ENCODE measurements at regions not wholly inside any gene's neighbourhood (a gene's known extent, or its start where the extent isn't known, plus 50 kb on each side); places are given as distances from the start of the nearest gene placed in this dataset.
"Not testable (repeated sequence)": the region's sequence is repeated elsewhere in the genome, so short reads cannot be mapped to it uniquely, and the experiment has no call there.

GRCh38 chr14:85853996-85854526 lies 324.1 kb downstream of the FLRT2 start:
- H3K4me3 ChIP-seq (ENCODE audit: low read depth, low read length): no peak overlapping the region
- no peak overlapping the region for H3K27ac ChIP-seq
- no peaks in the 10 kb centered on the region for H3K36me3 ChIP-seq (replicated peaks)
- no peak for TF ChIP-seq CTCF (IDR thresholded peaks at IDR 0.05; ENCODE audit: low read depth, low read length, missing control alignments)
- no peaks in the 10 kb centered on the region for H3K27me3 ChIP-seq (replicated peaks)
- DNase-seq: no peak
- in situ Hi-C loops (cut with HindIII; ENCODE audit: low pct_ligation_motif_present, low sequenced_read_pairs): no loop called here

- no peaks in the 10 kb centered on the region for H3K27me3 ChIP-seq (replicated peaks)
- H3K27ac ChIP-seq: no peak overlapping the region
- H3K36me3 ChIP-seq (replicated peaks): no peaks in the 10 kb centered on the region
- H3K4me3 ChIP-seq (ENCODE audit: low read depth, low read length): no peak overlapping the region
- DNase-seq: no peak
- no peak for TF ChIP-seq CTCF (IDR thresholded peaks at IDR 0.05; ENCODE audit: low read depth, low read length, missing control alignments)
- in situ Hi-C loops (cut with HindIII; ENCODE audit: low pct_ligation_motif_present, low sequenced_read_pairs): no loop called here
Measured at GRCh38 chr14:85852906-85853305, 323.0 kb downstream of the FLRT2 start.

- peak; percentile 1 for DNase-seq
- H3K27ac ChIP-seq; H3K27me3 ChIP-seq (replicated peaks); H3K36me3 ChIP-seq (replicated peaks); H3K4me3 ChIP-seq (ENCODE audit: low read depth, low read length); in situ Hi-C loops (cut with HindIII; ENCODE audit: low pct_ligation_motif_present, low sequenced_read_pairs): not testable (repeated sequence)
Measured at GRCh38 chr14:85852123-85852522, 322.2 kb downstream of the FLRT2 start.

GRCh38 chr14:85830549-85830948 lies 300.6 kb downstream of the FLRT2 start:
- DNase-seq; H3K27me3 ChIP-seq (replicated peaks); H3K4me3 ChIP-seq (ENCODE audit: low read depth, low read length); H3K36me3 ChIP-seq (replicated peaks); in situ Hi-C loops (cut with HindIII; ENCODE audit: low pct_ligation_motif_present, low sequenced_read_pairs); H3K27ac ChIP-seq: not testable (repeated sequence)

GRCh38 chr14:85829601-85830000 lies 299.7 kb downstream of the FLRT2 start:
- H3K4me3 ChIP-seq (ENCODE audit: low read depth, low read length); H3K27me3 ChIP-seq (replicated peaks); H3K27ac ChIP-seq; DNase-seq; in situ Hi-C loops (cut with HindIII; ENCODE audit: low pct_ligation_motif_present, low sequenced_read_pairs); H3K36me3 ChIP-seq (replicated peaks): not testable (repeated sequence)

- H3K36me3 ChIP-seq (replicated peaks): no peaks in the 10 kb centered on the region
- DNase-seq: no peak
- H3K27me3 ChIP-seq (replicated peaks): no peaks in the 10 kb centered on the region
- in situ Hi-C loops (cut with HindIII; ENCODE audit: low pct_ligation_motif_present, low sequenced_read_pairs): no loop called here
- H3K4me3 ChIP-seq (ENCODE audit: low read depth, low read length): no peak overlapping the region
- no peak overlapping the region for H3K27ac ChIP-seq
- TF ChIP-seq CTCF (IDR thresholded peaks at IDR 0.05; ENCODE audit: low read depth, low read length, missing control alignments): no peak
Measured at GRCh38 chr14:85824526-85824925, 294.6 kb downstream of the FLRT2 start.

- H3K27me3 ChIP-seq (replicated peaks): no peaks in the 10 kb centered on the region
- in situ Hi-C loops (cut with HindIII; ENCODE audit: low pct_ligation_motif_present, low sequenced_read_pairs): no loop called here
- no peak overlapping the region for H3K4me3 ChIP-seq (ENCODE audit: low read depth, low read length)
- H3K36me3 ChIP-seq (replicated peaks): no peaks in the 10 kb centered on the region
- no peak for DNase-seq
- no peak overlapping the region for H3K27ac ChIP-seq
- TF ChIP-seq CTCF (IDR thresholded peaks at IDR 0.05; ENCODE audit: low read depth, low read length, missing control alignments): no peak
Measured at GRCh38 chr14:85822236-85822635, 292.3 kb downstream of the FLRT2 start.
